ENCODE measurements at regions not wholly inside any gene's neighbourhood (a gene's known extent, or its start where the extent isn't known, plus 50 kb on each side); places are given as distances from the start of the nearest gene placed in this dataset.

- Mint-ChIP-seq H3K9me3 (ENCODE audit: unreplicated experiment) (no peaks in the 10 kb centered on the region), H3K4me3 (ENCODE audit: unreplicated experiment) (no peak overlapping the region), H3K36me3 (ENCODE audit: insufficient read depth, unreplicated experiment) (peaks cover 11% of the 10 kb centered on the region), H3K4me1 (ENCODE audit: insufficient read depth, unreplicated experiment) (peaks cover 13% of the 10 kb centered on the region), H3K27ac (ENCODE audit: low read depth, unreplicated experiment) (no peak overlapping the region), H3K27me3 (ENCODE audit: insufficient read depth, unreplicated experiment) (no peaks in the 10 kb centered on the region)
- DNase-seq (ENCODE audit: unreplicated experiment), result no peak
- intact Hi-C loops (cut with micrococcal nuclease), result no loop called here
- ChIA-PET CTCF (interaction anchor here (1.0 kb wide), 1 partner anchor 18 kb away, joined by 4 read pairs; no protein-coding TSS in a partner anchor), POLR2A (no interaction called here)
- BruUV-seq (replicated peaks), result no TSS peak
- TF ChIP-seq CTCF (IDR thresholded peaks at IDR 0.05; ENCODE audit: unreplicated experiment), result no peak
Measured at GRCh38 chr9:70465398-70465797, 50.9 kb upstream of the KLF9 start.

Data from MCF 10A (cell line).